ENCODE measurements at regions not wholly inside any gene's neighbourhood (a gene's known extent, or its start where the extent isn't known, plus 50 kb on each side); places are given as distances from the start of the nearest gene placed in this dataset.

DNA sequence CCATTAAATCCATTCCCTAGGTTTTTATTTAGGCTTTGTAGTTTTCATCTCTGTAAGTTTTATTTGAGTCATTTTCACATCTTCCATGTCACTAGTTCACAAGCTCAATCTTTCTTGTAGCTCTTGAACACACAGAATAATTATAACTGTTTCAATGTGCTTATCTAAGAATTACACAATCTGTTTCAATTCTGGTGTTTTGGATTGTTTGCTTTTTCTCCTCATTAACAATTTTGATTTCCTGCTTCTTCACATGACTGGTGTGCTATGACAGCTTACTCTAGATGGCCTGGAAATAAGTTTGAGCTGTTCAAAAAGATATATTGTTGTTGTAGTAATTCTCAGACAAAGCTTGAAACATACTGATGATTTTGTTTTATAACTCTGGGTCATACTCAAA, 1974.1 kb upstream of the NUDT12 start:
- TF ChIP-seq, protein P1, sequence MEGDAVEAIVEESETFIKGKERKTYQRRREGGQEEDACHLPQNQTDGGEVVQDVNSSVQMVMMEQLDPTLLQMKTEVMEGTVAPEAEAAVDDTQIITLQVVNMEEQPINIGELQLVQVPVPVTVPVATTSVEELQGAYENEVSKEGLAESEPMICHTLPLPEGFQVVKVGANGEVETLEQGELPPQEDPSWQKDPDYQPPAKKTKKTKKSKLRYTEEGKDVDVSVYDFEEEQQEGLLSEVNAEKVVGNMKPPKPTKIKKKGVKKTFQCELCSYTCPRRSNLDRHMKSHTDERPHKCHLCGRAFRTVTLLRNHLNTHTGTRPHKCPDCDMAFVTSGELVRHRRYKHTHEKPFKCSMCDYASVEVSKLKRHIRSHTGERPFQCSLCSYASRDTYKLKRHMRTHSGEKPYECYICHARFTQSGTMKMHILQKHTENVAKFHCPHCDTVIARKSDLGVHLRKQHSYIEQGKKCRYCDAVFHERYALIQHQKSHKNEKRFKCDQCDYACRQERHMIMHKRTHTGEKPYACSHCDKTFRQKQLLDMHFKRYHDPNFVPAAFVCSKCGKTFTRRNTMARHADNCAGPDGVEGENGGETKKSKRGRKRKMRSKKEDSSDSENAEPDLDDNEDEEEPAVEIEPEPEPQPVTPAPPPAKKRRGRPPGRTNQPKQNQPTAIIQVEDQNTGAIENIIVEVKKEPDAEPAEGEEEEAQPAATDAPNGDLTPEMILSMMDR (tag by site-specific recombination; IDR thresholded peaks at IDR 0.05): no peak
- TF ChIP-seq KLF1 (tag by site-specific recombination; IDR thresholded peaks at IDR 0.05): no peak
- TF ChIP-seq ZNF311 (tag by site-specific recombination; IDR thresholded peaks at IDR 0.05; ENCODE audit: borderline replicate concordance): no peak
- no peak for TF ChIP-seq ZNF202 (tag by site-specific recombination; IDR thresholded peaks at IDR 0.05; ENCODE audit: borderline replicate concordance)
- TF ChIP-seq, protein P2, sequence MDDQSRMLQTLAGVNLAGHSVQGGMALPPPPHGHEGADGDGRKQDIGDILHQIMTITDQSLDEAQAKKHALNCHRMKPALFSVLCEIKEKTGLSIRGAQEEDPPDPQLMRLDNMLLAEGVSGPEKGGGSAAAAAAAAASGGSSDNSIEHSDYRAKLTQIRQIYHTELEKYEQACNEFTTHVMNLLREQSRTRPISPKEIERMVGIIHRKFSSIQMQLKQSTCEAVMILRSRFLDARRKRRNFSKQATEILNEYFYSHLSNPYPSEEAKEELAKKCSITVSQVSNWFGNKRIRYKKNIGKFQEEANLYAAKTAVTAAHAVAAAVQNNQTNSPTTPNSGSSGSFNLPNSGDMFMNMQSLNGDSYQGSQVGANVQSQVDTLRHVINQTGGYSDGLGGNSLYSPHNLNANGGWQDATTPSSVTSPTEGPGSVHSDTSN (CRISPR knock-in tag; IDR thresholded peaks at IDR 0.05): no peak

Data from HEK293 (cell line).